ENCODE measurements at regions not wholly inside any gene's neighbourhood (a gene's known extent, or its start where the extent isn't known, plus 50 kb on each side); places are given as distances from the start of the nearest gene placed in this dataset.

DNA sequence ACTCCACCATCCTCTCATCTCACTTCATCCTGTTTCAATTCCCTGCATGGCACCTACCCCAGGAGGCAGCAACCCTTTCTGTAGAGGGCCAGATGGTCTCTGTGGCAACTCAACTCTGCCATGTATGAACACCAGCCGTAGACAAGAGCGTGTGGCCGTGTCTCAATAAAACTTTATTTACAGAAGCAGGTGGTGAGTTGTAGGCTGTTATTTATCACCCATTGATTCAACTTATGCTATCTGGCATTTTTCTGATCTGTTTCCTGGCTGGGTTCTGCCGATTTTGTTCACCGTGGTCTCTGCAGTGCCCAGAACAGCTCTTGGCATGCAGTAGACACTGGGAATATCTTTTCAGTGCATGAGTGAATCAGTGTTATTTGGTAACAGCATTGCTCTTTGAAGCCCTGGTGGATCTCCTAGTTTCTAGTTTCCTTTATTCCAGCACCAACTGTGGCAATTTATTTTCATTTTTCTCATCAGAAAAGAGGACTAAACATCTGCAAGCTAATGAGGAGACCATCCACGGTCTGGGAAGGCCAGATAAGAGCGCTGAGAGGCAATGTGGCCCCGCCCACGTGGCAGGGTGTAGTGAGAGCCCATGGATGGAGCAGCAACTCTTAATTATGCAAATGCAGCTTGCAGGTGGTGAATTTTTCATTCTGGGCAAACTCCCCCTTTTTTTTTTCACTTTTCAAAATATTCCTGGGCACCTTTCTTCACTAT is 77.9 kb downstream of the CTSL start:
- no peak overlapping the region for H3K27ac ChIP-seq
- H2AFZ ChIP-seq, result no peak overlapping the region
- TF ChIP-seq CTCF (IDR thresholded peaks at IDR 0.05), result no peak
- no peaks in the 10 kb centered on the region for H3K27me3 ChIP-seq (ENCODE audit: control insufficient read depth, insufficient read depth, low read length)
- no peak overlapping the region for H3K4me2 ChIP-seq (ENCODE audit: low read length)
- H3K4me3 ChIP-seq (ENCODE audit: low read depth, low read length), result no peak overlapping the region
- H3K36me3 ChIP-seq (ENCODE audit: control insufficient read depth, insufficient read depth, low read length), result no peaks in the 10 kb centered on the region
- H3K79me2 ChIP-seq, result no peaks in the 10 kb centered on the region
- H3K9me3 ChIP-seq (ENCODE audit: control insufficient read depth, low read length), result no peaks in the 10 kb centered on the region
- no peaks in the 10 kb centered on the region for H3K4me1 ChIP-seq
- no peak overlapping the region for H3K9ac ChIP-seq

- no peaks in the 10 kb centered on the region for H3K27me3 ChIP-seq (ENCODE audit: control insufficient read depth, insufficient read depth, low read length)
- H3K4me1 ChIP-seq, result no peaks in the 10 kb centered on the region
- no peaks in the 10 kb centered on the region for H3K9me3 ChIP-seq (ENCODE audit: control insufficient read depth, low read length)
- H3K4me3 ChIP-seq (ENCODE audit: low read depth, low read length), result no peak overlapping the region
- TF ChIP-seq CTCF (IDR thresholded peaks at IDR 0.05), result no peak
- no peak overlapping the region for H3K4me2 ChIP-seq (ENCODE audit: low read length)
- H3K9ac ChIP-seq, result no peak overlapping the region
- H3K27ac ChIP-seq, result no peak overlapping the region
- H2AFZ ChIP-seq, result no peak overlapping the region
- H3K79me2 ChIP-seq, result no peaks in the 10 kb centered on the region
- no peaks in the 10 kb centered on the region for H3K36me3 ChIP-seq (ENCODE audit: control insufficient read depth, insufficient read depth, low read length)
Observed at GRCh38 chr9:87805259-87805658, 77.4 kb upstream of the SPATA31E1 start.

DNA sequence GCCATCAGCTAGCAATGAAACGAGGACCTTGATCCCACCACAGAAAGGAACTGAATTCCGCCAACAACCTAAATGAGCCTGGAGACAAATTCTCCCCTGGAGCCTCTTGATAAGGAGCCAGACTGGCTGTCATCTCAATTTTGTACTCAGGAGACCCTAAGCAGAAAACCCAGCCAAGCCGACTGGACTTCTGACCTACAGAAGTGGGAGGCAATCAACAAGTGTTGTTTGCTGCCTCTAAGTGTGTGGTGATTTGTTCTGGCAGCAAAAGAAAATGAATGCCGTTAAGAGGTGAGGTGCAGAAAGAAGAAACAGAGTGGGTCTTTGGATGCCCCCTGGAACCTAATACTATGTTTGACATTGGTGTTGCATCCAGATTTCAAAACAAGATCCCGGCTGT is 72.7 kb upstream of the SPATA31E1 start:
- TF ChIP-seq CTCF (IDR thresholded peaks at IDR 0.05), result no peak

GRCh38 chr9:87810679-87811178 is 71.9 kb upstream of the SPATA31E1 start:
- TF ChIP-seq CTCF (IDR thresholded peaks at IDR 0.05), result no peak
- Histone ChIP-seq H3K79me2 (no peaks in the 10 kb centered on the region), H3K36me3 (ENCODE audit: control insufficient read depth, insufficient read depth, low read length) (no peaks in the 10 kb centered on the region), H3K9ac (no peak overlapping the region), H3K27me3 (ENCODE audit: control insufficient read depth, insufficient read depth, low read length) (no peaks in the 10 kb centered on the region), H3K4me2 (ENCODE audit: low read length) (no peak overlapping the region), H3K4me1 (no peaks in the 10 kb centered on the region), H3K9me3 (ENCODE audit: control insufficient read depth, low read length) (no peaks in the 10 kb centered on the region), H3K4me3 (ENCODE audit: low read depth, low read length) (no peak overlapping the region), H2AFZ (no peak overlapping the region), H3K27ac (no peak overlapping the region)

More for the DNA sequence above, 72.7 kb upstream of the SPATA31E1 start:
- Histone ChIP-seq H2AFZ (no peak overlapping the region), H3K9me3 (ENCODE audit: control insufficient read depth, low read length) (no peaks in the 10 kb centered on the region), H3K4me3 (ENCODE audit: low read depth, low read length) (no peak overlapping the region), H3K27me3 (ENCODE audit: control insufficient read depth, insufficient read depth, low read length) (no peaks in the 10 kb centered on the region), H3K79me2 (no peaks in the 10 kb centered on the region), H3K4me1 (no peaks in the 10 kb centered on the region), H3K9ac (no peak overlapping the region), H3K4me2 (ENCODE audit: low read length) (no peak overlapping the region), H3K36me3 (ENCODE audit: control insufficient read depth, insufficient read depth, low read length) (no peaks in the 10 kb centered on the region), H3K27ac (no peak overlapping the region)

Data from parathyroid adenoma (tissue), 2 donors.